ENCODE measurements at regions not wholly inside any gene's neighbourhood (a gene's known extent, or its start where the extent isn't known, plus 50 kb on each side); places are given as distances from the start of the nearest gene placed in this dataset.

DNA sequence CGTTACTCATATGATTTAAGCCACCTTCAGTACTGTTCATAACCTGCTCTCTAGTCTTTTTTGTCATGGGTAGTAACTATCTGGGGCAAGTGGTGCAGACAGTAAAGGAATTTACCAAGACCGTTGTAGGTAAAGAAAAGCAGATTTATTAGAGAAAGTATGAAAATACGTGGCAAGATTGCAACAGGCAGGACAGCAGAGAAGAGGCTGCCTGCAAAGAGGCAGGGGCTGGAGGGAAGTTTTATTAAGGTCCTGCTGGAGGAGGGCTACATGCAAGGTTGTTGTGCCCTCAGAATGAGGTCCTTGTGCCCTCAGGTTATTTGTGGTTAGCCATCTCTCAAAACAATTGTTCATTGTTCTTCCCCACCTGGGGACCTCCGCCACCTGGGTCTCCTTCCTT, 444.3 kb downstream of the BCKDHB start:
- Histone ChIP-seq H3K4me1 (no peaks in the 10 kb centered on the region), H3K4me3 (no peak overlapping the region), H3K36me3 (no peaks in the 10 kb centered on the region), H3K9me3 (no peaks in the 10 kb centered on the region), H3K27ac (no peak overlapping the region), H3K27me3 (no peaks in the 10 kb centered on the region)
- ATAC-seq (no peak), DNase-seq (no peak)
- intact Hi-C loops (cut with DNase I; ENCODE audit: low total_unique reads) (no loop called here), in situ Hi-C loops (cut with MboI; ENCODE audit: low sequenced_read_pairs in 4 of 4) (no loop called here)
- TF ChIP-seq, protein P1, sequence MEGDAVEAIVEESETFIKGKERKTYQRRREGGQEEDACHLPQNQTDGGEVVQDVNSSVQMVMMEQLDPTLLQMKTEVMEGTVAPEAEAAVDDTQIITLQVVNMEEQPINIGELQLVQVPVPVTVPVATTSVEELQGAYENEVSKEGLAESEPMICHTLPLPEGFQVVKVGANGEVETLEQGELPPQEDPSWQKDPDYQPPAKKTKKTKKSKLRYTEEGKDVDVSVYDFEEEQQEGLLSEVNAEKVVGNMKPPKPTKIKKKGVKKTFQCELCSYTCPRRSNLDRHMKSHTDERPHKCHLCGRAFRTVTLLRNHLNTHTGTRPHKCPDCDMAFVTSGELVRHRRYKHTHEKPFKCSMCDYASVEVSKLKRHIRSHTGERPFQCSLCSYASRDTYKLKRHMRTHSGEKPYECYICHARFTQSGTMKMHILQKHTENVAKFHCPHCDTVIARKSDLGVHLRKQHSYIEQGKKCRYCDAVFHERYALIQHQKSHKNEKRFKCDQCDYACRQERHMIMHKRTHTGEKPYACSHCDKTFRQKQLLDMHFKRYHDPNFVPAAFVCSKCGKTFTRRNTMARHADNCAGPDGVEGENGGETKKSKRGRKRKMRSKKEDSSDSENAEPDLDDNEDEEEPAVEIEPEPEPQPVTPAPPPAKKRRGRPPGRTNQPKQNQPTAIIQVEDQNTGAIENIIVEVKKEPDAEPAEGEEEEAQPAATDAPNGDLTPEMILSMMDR (IDR thresholded peaks at IDR 0.05 in 4 of 5, conservative IDR thresholded peaks at IDR 0.05 in 1 of 5) = no peak
- no peak for TF ChIP-seq POLR2A (IDR thresholded peaks at IDR 0.05)

DNA sequence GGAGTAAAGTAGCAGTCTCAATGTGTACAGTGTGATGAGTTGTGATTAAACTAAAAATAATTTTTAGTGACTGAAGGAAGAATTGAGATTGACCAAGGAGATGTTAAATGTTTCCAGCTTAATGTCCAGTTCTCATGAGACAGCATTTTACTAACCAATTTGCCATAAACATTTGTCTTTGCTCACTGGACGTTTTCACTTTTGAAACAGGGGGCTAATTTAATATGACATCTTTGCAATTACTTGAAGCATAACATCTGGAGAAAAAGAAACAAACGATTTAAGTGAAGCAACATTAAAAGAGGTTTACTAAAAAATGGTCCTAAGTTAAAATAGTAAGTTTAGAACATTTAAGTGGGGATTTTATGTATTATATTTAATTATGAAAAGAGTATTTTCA, 443.8 kb downstream of the BCKDHB start:
- DNase-seq = no peak
- in situ Hi-C loops (cut with MboI; ENCODE audit: low sequenced_read_pairs in 4 of 4) = no loop called here
- no peaks in the 10 kb centered on the region for H3K27me3 ChIP-seq

DNA sequence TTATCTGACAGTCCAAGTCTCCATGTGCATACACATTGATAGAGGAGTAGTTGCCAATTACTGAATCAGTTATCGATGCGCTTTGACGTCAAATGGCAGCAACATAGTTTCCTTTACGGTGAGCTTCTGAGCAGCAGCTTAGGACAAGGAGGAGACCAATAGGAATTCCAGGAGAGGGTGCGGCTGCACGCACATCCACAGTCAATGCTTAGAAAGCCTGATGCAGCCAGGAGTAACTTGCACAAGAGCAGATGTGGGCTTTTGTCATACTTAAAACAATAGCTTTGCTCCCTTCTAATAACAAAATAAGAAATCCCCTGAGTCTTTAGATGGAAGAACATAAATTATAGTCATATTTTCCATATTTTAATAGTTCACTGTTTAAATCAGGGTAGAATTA, 442.1 kb downstream of the BCKDHB start:
- no peak for DNase-seq
- Histone ChIP-seq H3K4me1 (no peaks in the 10 kb centered on the region), H3K36me3 (no peaks in the 10 kb centered on the region), H3K27me3 (no peaks in the 10 kb centered on the region), H3K4me3 (no peak overlapping the region), H3K9me3 (no peaks in the 10 kb centered on the region), H3K27ac (no peak overlapping the region)
- intact Hi-C loops (cut with DNase I; ENCODE audit: low total_unique reads) (no loop called here), in situ Hi-C loops (cut with MboI; ENCODE audit: low sequenced_read_pairs in 4 of 4) (no loop called here)
- no peak for TF ChIP-seq POLR2A (IDR thresholded peaks at IDR 0.05)
- TF ChIP-seq, protein P1 (IDR thresholded peaks at IDR 0.05 in 4 of 5, conservative IDR thresholded peaks at IDR 0.05 in 1 of 5) = no peak
- ATAC-seq = no peak

More for the DNA sequence above, 443.8 kb downstream of the BCKDHB start:
- no peaks in the 10 kb centered on the region for H3K9me3 ChIP-seq
- no peak overlapping the region for H3K27ac ChIP-seq
- no peaks in the 10 kb centered on the region for H3K36me3 ChIP-seq
- no peak overlapping the region for H3K4me3 ChIP-seq
- intact Hi-C loops (cut with DNase I; ENCODE audit: low total_unique reads) = no loop called here
- no peaks in the 10 kb centered on the region for H3K4me1 ChIP-seq
- ATAC-seq = no peak
- TF ChIP-seq POLR2A (IDR thresholded peaks at IDR 0.05) = no peak
- TF ChIP-seq, protein P1 (IDR thresholded peaks at IDR 0.05 in 4 of 5, conservative IDR thresholded peaks at IDR 0.05 in 1 of 5) = no peak

DNA sequence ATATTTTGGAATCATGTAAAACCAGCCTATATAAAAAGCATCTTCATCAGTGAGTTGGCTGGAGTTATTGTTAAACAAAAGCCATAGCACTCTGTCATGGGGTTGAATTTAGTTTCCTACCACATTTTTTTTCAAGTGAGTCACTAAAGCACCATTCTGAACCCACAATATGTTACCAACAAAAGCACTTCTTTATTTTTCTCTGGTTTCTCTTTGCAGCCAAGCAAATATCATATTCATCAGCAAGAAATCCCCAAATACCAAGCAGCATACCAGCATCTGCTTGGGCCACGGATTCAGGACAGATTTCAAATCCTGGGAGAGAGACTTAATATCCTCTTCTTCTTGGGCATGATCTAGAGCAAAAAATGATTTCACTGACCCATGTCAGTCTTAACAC, 441.4 kb downstream of the BCKDHB start:
- Histone ChIP-seq H3K4me1 (no peaks in the 10 kb centered on the region), H3K9me3 (no peaks in the 10 kb centered on the region), H3K27me3 (no peaks in the 10 kb centered on the region), H3K4me3 (no peak overlapping the region), H3K36me3 (no peaks in the 10 kb centered on the region), H3K27ac (no peak overlapping the region)
- ATAC-seq = no peak
- intact Hi-C loops (cut with DNase I; ENCODE audit: low total_unique reads) = no loop called here
- DNase-seq = no peak
- in situ Hi-C loops (cut with MboI; ENCODE audit: low sequenced_read_pairs in 4 of 4) = no loop called here
- TF ChIP-seq, protein P1 (IDR thresholded peaks at IDR 0.05 in 4 of 5, conservative IDR thresholded peaks at IDR 0.05 in 1 of 5) = no peak
- TF ChIP-seq POLR2A (IDR thresholded peaks at IDR 0.05) = no peak

DNA sequence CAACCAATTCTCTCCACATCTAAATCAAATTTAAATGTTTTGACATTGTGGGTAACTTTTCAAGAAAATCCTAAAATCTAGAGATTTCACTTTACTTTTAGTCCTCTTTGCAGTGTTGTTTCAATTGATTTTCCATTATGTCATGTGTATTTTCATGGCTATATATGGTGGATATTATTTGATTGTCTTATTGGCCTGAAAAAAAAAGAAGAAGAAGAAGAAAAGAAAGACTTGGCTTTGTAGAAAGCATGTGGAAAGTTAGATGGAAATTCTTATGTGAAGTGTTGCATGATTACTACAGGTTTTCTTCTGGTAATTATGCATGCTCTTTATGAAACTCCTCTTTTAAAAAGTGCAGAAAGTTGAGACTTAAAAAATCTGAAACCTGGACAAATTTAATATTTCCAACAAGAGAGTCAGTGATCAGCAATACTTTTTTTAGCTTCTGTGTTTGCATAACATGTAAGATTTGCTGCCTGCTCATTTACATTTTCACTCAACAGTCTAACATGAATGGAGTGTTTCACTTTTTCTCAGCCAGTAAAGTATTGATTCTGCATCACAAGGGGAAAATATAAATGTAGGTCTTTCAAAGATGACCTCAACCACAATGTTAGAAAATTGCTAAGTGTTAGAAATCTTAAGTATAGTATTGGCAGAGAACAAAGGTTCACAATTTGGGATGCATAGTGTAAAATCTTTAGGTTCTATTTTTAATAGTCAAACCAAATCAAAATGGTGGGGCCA, 438.7 kb downstream of the BCKDHB start:
- Histone ChIP-seq H3K4me1 (no peaks in the 10 kb centered on the region), H3K27me3 (no peaks in the 10 kb centered on the region), H3K4me3 (no peak overlapping the region), H3K27ac (no peak overlapping the region), H3K9me3 (no peaks in the 10 kb centered on the region), H3K36me3 (no peaks in the 10 kb centered on the region)
- in situ Hi-C loops (cut with MboI; ENCODE audit: low sequenced_read_pairs in 4 of 4) (no loop called here), intact Hi-C loops (cut with DNase I; ENCODE audit: low total_unique reads) (no loop called here)
- DNase-seq (no peak), ATAC-seq (no peak)
- TF ChIP-seq POLR2A (IDR thresholded peaks at IDR 0.05) = no peak
- TF ChIP-seq, protein P1 (IDR thresholded peaks at IDR 0.05 in 4 of 5, conservative IDR thresholded peaks at IDR 0.05 in 1 of 5) = no peak

All from gastrocnemius medialis (tissue), 4 donors.